ENCODE measurements at regions not wholly inside any gene's neighbourhood (a gene's known extent, or its start where the extent isn't known, plus 50 kb on each side); places are given as distances from the start of the nearest gene placed in this dataset.

- no peak overlapping the region for H3K27ac ChIP-seq (replicated peaks)
- TF ChIP-seq, protein P1, sequence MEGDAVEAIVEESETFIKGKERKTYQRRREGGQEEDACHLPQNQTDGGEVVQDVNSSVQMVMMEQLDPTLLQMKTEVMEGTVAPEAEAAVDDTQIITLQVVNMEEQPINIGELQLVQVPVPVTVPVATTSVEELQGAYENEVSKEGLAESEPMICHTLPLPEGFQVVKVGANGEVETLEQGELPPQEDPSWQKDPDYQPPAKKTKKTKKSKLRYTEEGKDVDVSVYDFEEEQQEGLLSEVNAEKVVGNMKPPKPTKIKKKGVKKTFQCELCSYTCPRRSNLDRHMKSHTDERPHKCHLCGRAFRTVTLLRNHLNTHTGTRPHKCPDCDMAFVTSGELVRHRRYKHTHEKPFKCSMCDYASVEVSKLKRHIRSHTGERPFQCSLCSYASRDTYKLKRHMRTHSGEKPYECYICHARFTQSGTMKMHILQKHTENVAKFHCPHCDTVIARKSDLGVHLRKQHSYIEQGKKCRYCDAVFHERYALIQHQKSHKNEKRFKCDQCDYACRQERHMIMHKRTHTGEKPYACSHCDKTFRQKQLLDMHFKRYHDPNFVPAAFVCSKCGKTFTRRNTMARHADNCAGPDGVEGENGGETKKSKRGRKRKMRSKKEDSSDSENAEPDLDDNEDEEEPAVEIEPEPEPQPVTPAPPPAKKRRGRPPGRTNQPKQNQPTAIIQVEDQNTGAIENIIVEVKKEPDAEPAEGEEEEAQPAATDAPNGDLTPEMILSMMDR (IDR thresholded peaks at IDR 0.05; ENCODE audit: borderline replicate concordance) = no peak
- intact Hi-C loops (cut with micrococcal nuclease) = no loop called here
- H3K4me3 ChIP-seq = no peak overlapping the region
- no peaks in the 10 kb centered on the region for H3K27me3 ChIP-seq (ENCODE audit: low read depth)
- no peaks in the 10 kb centered on the region for H3K9me3 ChIP-seq (replicated peaks)
- no peak for DNase-seq
- H3K36me3 ChIP-seq = no peaks in the 10 kb centered on the region
- H3K4me1 ChIP-seq = no peaks in the 10 kb centered on the region
Observed at GRCh38 chrX:3167771-3168170, 126.5 kb downstream of the ARSF start.

GRCh38 chrX:3166670-3167455 lies 125.6 kb downstream of the ARSF start:
- Histone ChIP-seq H3K36me3 (no peaks in the 10 kb centered on the region), H3K9me3 (replicated peaks) (no peaks in the 10 kb centered on the region), H3K27me3 (ENCODE audit: low read depth) (no peaks in the 10 kb centered on the region), H3K4me1 (no peaks in the 10 kb centered on the region), H3K27ac (replicated peaks) (no peak overlapping the region), H3K4me3 (no peak overlapping the region)
- TF ChIP-seq, protein P1 (IDR thresholded peaks at IDR 0.05; ENCODE audit: borderline replicate concordance) = no peak
- DNase-seq = no peak
- intact Hi-C loops (cut with micrococcal nuclease) = no loop called here

- H3K9me3 ChIP-seq (replicated peaks) = no peaks in the 10 kb centered on the region
- TF ChIP-seq, protein P1 (IDR thresholded peaks at IDR 0.05; ENCODE audit: borderline replicate concordance) = no peak
- H3K27ac ChIP-seq (replicated peaks) = no peak overlapping the region
- no peak for DNase-seq
- intact Hi-C loops (cut with micrococcal nuclease) = no loop called here
- no peaks in the 10 kb centered on the region for H3K36me3 ChIP-seq
- no peaks in the 10 kb centered on the region for H3K27me3 ChIP-seq (ENCODE audit: low read depth)
- no peak overlapping the region for H3K4me3 ChIP-seq
- no peaks in the 10 kb centered on the region for H3K4me1 ChIP-seq
Observed at GRCh38 chrX:3165808-3166207, 124.5 kb downstream of the ARSF start.

Data from left ventricle myocardium inferior (tissue), 1 donor.